HG02610 (cell line): ENCODE measurements at regions not wholly inside any gene's neighbourhood (a gene's known extent, or its start where the extent isn't known, plus 50 kb on each side); places are given as distances from the start of the nearest gene placed in this dataset.
"Not testable (repeated sequence)": the region's sequence is repeated elsewhere in the genome, so short reads cannot be mapped to it uniquely, and the experiment has no call there.

ENCODE experiments used
- ATAC-seq: cut with Tn5 transposase; IDR thresholded peaks from one replicate; pipeline ENCODE4 v1.9.1; 2021; ENCODE audit warnings: mild to moderate bottlenecking, moderate library complexity; ENCODE audit not compliant: unreplicated experiment

DNA sequence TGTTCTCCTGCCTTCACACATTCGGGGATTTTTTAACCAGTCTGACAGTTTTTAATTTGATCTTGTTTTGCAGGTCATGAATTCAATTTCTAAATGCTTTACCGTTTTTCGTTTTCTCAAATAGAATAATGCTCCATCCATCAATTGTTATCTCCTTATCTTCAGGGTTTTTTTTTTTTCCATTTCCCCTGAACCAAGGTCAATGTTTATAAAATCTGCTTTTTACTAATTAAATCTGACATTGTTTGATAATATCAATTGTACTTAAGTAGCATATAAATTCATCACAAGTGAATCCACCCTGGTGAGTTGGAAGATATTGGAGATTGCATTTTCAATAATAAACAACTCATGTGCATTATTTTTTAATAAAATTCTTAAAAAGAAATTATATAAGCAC is 2004.6 kb upstream of the WWC1 start:
- no peak for ATAC-seq

DNA sequence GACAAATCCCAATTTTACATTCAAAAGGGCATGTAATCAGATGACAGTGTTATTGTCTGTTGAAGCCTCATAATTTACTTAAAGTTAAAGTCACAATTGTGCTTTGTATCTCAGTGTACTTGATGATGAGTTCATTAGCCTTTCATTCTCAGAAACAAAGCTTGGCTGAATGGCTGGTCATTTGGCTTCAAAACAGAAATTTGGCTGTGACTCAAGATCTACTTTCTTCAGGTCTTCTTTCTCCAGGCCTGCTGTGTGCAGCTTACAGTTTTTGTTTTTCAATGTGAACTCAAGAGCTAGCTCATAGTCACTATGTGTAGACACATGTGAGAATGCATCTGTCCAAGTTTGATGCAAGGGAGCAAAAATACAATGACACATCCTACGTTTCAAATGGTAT is 2003.6 kb upstream of the WWC1 start:
- ATAC-seq, result no peak

DNA sequence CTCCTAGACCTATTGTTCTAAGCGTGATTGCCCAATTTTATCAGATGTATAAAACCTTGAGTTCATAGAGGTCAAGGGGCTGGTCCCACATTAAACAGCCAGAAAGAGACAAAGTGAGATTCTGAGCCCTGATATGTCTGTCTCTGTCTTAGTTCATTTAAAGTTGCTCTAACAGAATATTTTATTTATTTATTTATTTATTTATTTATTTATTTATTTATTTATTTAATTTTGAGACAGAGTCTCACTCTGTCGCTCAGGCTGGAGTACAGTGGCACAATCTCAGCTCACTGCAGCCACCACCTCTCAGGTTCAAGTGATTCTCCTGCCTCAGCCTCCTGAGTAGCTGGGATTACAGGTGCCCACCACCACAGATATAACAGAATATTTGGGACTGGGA is 1999.6 kb upstream of the WWC1 start:
- ATAC-seq, result not testable (repeated sequence)

DNA sequence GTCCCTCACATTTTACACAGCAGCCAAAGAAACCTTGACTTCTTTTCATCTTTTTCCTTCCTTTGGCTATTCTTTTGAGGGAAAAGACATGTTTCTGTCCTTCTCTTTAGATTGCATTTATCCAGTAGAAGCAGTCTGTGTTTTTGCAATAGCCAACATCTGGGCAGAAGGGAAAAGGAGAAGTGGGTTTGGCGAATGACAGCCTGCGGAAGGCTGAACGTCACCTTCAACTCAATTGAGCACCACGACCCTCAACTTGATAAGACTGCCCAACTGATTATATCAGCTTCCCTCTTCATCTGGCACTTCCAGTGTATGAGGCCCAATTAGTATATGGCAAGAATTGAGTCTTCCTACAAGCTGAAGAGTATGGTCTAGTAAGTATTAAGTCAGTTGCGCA is 1997.6 kb upstream of the WWC1 start:
- no peak for ATAC-seq

DNA sequence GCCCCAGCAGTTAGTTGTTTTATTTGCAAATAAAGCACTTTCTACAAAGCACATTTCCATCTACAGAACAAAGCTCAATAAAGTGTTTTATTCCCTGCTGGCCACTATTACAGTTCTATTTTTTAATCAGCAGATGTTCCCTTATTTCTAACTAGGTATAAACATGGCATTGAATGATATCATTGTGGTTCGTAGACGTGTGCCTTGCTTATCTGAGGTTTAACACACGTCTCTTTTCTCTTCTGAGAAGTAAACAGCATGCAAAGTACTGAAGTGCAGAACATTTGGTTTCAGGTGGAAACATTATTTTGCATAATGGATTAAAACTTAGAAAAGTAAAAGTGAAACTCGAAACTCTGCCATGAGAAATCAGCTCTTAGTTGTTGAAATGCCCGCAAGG is 1989.3 kb upstream of the WWC1 start:
- ATAC-seq, result no peak

DNA sequence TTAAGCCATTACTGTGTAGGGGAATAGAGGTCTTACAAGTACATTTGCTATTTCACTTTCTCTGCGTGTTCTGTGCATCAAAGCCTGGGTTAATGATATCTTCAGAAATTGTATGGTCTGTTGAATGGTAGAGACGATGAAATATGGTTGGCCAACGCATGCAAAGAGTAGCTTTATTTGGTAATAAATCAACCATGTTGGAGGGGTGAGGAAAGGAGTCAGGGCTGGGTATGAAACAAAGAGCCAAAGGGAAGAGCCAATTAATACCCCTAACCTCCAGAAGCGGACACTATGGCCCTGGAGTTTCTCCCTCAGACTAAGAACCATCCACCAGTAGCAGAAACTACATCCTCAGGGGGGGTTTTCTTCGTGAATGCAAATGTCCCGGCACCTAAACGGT is 1974.0 kb upstream of the WWC1 start:
- no peak for ATAC-seq

DNA sequence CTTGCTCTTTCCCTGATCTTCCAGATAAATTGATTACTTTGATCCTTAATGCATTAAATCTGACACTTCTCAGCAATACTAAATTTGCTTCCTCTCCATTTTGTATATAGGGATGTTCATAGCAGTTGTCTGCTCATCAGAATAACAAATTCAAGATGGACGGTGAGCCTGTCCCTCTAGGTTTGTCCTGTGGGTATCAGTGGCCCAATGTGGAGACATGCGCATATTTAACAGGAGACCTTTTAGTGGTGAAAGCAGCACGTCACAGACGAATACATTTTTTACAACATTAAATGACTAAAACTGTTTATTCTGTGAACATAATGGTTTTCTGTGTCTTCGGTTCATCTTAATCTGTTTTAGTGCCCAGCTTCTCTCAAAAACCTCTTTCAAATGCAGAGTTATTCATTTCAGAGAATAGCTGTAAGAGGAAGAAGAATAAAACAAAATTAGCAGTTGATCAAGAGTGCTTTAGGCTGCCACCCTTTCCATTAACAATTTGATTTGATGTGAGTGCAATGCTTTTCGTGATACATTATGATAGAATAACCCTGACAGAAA is 1970.4 kb upstream of the WWC1 start:
- ATAC-seq, result no peak

DNA sequence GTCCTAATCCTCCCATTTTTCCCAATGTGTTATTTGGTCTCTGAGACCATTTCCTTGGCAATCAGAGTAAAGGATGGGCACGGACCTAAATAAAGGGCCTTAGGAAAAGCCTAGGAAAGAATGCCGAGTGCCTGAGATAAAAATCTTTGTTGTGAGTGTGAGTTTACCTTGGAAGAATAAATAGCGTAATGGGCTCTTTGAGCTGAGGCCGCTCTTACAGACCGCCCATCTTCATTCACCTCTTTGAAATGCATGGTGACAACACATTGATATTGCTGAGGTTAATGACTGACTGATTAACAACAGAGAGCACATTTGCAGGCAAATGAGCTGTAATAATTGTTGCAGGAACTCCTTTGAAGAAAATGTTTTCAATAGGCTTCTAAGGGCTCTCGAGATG is 1967.1 kb upstream of the WWC1 start:
- ATAC-seq, result no peak

DNA sequence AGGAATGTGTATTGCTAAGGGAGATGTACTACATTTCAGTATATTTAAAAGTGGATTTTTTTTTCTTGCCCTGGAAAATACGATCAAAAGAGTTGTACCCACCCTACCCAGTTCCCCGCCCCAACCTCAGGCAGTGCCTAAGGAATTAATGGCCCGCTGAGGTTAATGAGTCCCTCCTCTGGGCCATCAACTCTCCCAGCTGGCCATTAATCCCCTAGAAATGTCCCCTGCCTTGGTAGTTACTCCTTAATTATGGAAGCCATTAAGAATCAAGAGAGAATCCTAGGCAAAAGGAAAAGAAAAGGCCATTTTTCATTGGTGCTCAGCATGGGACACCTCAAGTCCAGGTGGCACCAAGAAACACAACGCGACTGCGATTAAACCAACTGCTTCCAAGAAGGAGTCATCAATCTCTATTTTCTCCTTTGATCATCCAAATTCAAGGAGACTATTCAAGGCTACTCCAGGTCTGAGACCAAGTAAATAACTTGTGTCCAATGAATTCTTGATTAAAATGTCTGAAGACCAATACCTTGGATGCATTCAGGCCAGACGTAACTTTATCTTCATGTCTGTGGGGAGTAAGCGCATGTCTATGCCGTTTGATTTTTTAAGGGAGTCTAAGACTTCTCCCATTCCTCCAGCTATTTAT is 1962.2 kb upstream of the WWC1 start:
- no peak for ATAC-seq

DNA sequence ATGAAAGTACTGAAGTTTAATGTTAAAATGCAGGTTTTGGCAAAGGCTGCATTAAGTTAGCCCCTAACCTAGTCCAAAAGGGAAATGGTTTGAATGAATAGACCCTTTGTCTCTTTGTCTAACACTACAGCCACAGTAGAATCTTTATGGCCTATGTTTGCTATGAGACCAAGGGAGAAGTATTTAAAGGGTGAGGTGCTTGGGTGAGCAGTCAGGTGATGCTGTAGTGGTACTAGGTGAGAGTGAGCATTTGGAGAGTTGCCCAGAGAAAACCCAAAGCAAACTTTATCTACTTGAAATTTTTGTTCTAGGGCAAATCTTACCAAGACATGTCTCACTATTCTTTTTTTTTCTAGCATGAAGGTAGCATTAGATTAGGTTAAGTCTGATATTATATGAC is 1961.4 kb upstream of the WWC1 start:
- ATAC-seq, result no peak

DNA sequence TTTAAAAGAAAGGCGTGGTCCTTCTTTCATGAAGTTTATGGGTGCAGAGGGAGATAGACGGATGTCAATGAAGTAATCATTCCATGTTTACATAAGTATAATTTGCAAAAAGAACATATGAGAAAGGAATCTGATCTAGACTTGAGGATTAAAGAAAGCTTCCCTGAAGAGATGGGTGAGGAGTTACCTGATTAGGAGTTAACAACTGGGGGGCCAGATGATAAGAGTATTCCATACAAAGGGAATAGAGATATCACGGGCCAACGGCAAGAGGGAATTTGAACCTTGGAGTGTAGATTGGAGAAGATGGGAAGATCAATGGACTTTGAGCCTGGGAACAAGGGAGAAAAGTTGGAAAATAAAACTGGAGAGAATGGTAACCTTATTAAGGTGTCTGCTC is 1959.9 kb upstream of the WWC1 start:
- ATAC-seq, result no peak

DNA sequence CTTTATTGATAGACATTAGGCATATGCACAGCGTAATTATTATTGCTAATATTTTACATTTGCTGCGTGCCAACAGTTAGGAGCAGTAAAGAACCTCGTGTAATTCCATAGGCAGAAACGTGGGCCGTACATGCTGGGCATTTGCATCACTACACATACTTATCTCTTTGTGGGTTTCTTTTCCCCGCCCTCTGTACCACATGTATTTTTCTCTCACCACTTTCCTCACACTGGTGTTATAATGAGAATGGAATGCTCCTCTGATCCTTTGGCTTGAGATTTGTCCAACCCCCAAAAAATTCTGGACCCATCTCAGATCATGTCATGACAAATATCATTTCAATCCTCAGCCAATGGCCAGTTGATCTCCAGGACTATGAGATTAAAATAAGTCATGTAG is 1952.6 kb upstream of the WWC1 start:
- ATAC-seq, result no peak

DNA sequence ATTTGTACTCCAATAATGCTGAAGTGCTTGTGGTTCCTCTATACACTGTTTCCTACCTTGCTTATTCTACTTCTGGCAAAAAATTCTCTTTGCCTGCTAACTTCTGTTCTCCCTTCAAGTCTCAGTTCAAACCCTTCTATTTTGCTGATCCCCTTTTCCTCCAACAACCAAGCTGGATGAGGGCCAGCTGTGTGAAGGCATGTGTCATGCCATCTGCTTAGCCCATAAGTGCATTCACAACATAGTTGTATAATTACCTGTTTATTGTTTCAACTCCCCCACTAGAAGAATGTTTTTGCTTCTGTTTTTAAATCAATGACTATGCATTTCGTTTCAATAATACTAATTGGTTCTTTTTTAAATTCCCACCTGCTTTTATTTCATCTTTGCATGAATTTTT is 1951.4 kb upstream of the WWC1 start:
- no peak for ATAC-seq

DNA sequence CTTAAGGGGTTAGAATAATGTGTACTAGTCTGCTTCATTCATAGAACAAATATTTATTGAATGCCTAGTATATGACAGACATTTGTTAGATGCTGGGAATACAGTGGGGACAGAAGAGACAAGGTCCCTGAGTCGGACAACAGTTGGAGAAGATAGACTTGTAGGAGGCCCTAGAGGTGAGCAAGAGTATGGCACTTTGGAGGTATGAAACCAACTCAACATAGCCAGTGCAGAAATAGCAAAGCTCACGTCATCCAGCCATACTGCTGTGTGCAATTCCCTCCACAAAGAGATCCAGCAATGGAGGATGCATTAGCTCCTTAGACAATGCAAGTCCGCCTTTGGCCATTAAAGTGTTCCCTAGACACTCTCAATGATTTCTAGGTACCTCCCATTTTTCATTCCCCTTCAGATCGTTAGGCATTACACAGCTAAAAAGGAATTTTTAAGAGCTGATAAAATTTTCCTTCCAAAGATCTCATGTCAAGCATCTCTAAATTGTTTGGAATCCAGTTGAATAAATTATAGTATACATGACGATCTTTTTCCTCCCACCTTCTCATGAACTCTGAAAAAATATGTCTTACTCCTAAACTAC is 1949.6 kb upstream of the WWC1 start:
- no peak for ATAC-seq

DNA sequence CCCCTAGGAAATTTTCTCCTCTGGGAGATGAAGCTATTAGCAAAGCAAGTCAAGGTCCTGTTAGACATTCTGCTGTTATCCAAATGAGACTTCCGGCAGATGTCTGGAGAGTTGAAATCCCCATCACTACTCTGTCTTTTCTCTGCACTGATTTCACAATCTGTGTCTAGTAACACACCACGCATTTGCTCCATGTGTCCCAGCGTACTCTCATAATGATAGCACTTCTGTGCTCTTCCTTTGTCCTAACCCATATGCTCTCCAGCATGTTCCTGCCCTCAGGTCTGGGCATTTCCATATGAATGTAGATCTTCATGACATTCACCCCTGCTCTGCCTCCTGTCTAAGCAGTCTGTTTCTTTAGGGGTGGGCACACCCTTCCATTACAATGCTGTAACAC is 1949.0 kb upstream of the WWC1 start:
- ATAC-seq, result no peak

DNA sequence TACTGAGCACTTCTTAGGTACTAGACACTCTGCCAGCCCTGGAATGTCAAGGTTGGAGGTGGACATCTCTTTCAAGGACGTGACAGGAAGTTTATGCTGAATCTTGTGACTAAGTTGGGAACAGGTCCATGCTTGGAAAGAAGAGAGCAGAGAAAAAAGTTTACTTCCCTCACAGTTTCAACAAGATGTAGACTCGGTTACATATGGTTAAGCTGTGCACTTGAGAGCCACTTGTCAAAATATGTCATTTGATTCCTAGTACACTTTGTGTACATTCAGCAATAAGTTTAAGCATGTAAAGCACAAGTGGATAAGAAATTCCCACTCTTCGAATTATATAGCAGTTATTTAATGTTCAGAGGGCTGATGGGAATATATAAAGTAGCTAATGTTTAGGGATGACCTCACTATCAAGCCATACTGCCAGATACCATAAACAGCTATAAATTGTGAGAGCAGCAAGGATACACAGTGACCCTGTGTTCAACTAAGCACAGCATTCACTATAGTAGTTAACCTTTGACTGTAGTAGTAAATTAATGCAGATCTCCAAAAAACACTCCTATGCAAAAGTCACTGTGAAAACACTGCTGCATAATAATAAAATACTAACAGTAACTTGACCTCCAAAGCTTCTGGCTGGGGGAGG is 1944.6 kb upstream of the WWC1 start:
- ATAC-seq, result no peak

DNA sequence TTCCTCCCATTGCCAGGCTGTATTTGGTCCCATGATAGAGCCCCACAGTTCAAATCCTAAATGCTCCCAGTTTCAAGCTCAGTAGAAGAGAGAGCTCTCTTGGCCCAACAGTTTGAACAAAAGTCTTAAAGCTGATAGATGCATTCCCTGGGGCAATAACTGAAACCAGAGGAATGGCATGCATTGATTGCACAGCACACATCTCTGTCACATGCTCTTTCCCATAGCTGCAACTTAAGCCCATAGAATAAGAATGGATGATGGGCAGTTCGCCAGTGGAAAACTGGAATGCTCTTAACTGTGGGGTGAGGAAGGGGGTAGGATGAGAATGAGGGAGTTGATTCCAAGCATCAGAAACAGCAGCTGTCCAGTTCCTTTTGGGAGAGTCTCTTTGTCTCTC is 1942.4 kb upstream of the WWC1 start:
- ATAC-seq, result no peak

DNA sequence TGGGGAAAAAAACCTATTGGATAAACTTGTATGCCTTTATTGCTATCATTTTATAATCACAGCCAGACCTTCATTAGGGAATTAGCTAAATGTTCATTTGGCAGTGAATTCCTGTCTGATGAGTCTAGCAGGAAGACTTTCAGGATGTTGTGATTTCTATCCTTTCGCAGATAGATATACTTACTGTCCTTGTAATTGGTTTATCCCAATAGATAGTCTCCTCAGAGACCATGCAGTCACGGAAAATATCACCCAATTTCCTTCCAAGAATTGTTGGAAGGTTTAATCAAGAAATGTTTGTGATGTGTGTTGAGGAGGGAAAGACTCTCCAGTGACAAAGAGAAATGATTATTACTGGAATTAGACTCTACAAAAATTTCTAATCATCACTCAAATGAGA is 1937.9 kb upstream of the WWC1 start:
- no peak for ATAC-seq

DNA sequence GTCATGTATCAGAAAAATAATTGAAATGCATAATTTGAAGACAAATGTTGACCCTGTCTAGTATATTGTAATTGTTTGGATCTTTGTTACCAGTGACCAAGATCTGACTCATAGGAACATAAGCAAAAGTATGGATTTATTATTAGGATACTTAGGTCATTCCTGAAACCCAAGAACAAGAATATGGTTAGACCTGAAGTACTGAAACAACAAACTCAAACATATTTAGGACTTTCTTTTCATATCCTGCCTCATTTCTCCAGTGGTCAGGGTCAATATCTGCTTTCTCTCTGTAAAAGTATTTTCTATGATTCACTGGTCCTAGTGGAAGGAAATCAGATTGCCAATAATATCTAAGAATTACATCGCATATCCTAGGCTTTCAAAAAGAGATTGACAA is 1937.1 kb upstream of the WWC1 start:
- no peak for ATAC-seq

DNA sequence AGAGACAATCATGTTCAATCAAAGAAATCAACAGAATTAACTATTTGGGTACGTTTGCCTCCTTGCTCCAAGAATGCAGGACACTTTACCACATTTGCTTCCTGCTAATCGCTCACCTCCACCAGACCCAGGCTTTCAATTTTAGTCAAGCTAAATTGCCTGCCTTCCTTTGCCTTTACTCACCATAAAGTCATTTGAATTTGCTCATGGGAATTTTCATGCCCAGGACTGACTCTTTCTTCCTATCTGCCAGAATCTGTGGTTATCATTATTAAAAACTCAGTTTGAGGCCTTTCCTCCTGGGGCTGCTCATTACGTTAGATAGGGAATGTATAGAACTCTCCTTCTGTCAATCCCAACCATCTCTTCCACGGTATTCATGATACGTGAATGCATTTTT is 1935.3 kb upstream of the WWC1 start:
- no peak for ATAC-seq

DNA sequence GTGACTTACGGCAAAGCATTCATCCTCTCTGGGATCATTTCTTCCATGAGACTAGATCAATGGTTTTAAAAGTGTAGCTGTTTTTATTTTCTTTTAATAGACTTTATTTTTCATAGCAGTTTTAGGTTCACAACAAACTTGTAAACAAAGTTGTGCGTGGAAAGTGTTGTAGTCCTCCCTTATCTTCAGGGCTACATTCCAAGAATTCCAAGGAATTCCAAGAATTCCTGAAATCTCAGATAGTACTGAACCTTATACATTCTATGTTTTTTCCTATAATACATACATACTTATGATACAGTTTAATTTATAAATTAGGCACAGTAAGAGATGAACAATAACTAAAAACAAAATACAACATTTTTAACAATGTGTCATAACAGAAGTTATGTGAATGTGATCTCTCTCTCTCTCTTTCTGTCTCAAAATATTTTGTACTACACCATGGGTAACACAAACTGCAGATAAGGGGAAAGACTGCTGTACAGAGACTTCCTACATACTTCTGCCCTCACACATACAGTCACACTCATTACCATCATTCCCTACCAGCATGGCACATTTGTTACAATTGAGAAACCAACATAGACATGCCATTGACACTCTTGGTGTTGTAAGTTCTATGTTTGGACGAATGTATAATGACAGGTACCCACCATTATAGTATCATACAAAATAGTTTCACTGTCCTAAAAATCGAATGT is 1933.2 kb upstream of the WWC1 start:
- ATAC-seq, result no peak
